ENCODE measurements at regions not wholly inside any gene's neighbourhood (a gene's known extent, or its start where the extent isn't known, plus 50 kb on each side); places are given as distances from the start of the nearest gene placed in this dataset.
"Not testable (repeated sequence)": the region's sequence is repeated elsewhere in the genome, so short reads cannot be mapped to it uniquely, and the experiment has no call there.

DNA sequence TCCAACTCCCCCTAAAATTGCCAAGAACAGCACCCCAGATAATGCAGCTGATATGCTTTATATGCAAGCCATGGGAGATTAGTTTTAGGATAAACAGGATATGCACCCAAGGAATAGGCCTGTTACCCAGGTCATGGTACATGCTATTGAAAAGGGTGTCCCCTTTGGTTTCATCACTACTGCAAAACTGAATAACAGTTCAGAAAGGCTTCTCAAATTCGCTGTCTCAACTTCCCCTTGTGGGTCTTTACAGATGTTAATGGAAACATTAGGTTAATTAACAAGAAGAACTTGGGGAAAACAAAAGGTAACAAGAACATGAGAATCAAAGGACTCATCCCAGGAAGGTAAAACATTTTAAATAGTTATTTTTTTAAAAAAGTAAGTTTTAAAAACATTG is 318.7 kb downstream of the PRR32 start:
- no peak for DNase-seq (ENCODE audit: low read depth, low spot score)
- in situ Hi-C loops (cut with HindIII; ENCODE audit: low pct_unique_long_range_greater_than_20kb, low sequenced_read_pairs): no loop called here

DNA sequence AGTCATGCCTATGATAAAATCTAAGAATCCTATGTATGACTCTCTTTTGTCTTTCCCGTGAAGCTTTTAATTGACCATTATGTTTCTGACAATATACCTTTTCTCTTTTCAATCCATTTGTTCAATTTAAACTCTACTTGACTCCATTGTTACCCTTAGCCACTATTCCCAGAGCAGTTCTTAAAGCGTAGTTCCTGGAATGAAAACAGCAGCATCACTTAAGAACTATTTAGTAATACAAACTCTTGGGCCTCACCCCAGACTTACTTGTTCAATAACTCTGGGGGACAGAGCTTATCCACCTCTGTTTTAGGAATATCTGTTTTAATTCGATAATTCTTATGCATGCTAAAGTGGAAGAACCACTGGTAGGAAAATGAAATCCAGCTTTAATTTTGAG is 358.4 kb downstream of the PRR32 start:
- no peak for DNase-seq (ENCODE audit: low read depth, low spot score)
- in situ Hi-C loops (cut with HindIII; ENCODE audit: low pct_unique_long_range_greater_than_20kb, low sequenced_read_pairs): no loop called here

DNA sequence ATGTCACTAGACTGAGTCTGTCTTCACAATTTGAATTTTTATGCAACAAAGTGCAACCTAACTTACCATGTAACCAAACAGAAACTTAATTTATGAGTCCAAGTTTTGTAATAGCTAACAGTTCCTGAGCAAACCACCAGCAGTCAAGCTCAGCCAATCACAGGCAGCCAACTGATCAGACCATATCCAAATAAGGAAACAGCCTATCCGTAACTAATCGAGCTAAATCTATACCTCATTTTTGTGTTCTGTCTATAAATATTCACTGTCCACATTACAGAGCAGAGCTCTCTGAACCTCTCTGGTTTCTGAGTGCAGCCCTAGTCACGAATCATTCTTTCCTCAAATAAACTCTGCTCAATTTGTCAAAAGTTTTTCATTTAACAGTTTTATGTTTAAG is 367.6 kb downstream of the PRR32 start:
- no peak for DNase-seq (ENCODE audit: low read depth, low spot score)

DNA sequence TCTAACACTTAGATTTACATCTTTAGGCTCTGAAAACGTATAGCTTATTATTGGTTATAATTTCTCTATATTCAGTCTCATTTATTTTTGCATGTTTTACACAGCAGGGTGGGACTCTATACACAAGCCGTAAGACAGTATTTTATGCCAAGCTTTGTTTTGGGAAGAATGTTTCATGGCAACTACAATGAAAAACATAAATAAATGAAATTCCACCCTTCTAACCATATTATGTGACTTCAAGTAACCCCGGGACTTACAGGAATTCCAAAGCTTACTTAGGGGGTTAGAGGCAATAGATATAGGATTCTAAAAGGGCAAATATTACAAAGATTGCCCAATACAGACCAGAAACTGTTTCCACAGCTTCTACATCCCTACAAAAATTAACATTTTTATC is 370.9 kb downstream of the PRR32 start:
- no peak for DNase-seq (ENCODE audit: low read depth, low spot score)
- in situ Hi-C loops (cut with HindIII; ENCODE audit: low pct_unique_long_range_greater_than_20kb, low sequenced_read_pairs): no loop called here

More for the DNA sequence above, 367.6 kb downstream of the PRR32 start:
- in situ Hi-C loops (cut with HindIII; ENCODE audit: low pct_unique_long_range_greater_than_20kb, low sequenced_read_pairs): no loop called here

DNA sequence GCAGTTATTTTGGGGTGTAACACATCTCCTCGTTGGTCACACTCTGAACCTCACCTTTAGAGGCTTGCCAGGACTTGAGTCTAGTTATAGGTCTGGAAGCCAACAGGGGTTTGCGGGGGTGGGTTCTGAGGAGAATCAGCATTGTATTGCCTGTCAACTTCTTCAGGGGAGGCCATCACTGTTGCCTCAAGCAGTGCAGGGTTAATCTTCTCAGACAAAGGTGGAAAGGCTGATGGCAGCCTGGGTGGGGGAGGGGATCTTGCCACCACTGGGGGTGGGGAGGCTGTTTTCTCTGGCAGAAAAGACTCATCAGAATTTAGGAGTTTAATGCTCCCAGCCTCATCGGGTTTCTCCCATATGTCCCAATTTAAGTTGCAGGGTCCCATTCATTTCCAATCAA is 387.8 kb downstream of the PRR32 start:
- in situ Hi-C loops (cut with HindIII; ENCODE audit: low pct_unique_long_range_greater_than_20kb, low sequenced_read_pairs): no loop called here
- no peak for DNase-seq (ENCODE audit: low read depth, low spot score)

DNA sequence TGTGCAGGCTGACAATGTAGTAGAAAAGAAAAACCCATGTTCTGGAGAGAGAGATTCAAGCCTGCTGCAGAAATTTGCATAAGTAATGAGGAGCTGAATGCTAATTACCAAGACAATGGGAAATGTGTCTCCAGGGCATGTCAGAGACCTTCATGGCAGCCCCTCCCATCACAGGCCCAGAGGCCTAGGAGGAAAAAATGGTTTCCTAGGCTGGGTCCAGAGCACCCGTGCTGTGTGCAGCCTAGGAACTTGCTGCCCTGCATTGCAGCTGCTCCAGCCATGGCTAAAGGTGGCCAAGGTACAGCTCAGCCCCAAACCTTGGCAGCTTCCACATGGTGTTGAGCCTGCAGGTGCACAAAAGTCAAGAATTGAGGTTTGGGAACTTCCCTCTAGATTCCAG is 402.3 kb downstream of the PRR32 start:
- in situ Hi-C loops (cut with HindIII; ENCODE audit: low pct_unique_long_range_greater_than_20kb, low sequenced_read_pairs); DNase-seq (ENCODE audit: low read depth, low spot score): not testable (repeated sequence)

DNA sequence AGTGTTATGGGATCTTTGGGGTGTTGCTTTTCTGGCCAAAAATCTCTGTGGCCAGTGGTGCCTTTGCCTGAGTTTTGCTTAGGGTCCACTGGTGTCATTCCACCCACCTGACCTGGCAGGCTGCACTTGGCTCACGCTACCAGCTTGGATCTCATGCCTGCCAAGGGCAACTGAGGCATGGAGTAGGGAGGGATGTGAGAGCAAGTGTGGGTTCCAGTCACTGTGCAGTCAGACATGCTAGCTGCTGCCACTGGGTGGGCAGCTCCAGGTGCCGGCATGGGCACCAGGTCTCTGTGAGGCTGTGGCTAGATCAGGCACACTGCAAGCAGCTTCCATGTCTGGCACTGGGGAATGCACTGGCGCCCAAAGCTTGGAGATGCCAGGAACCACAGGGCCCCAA is 424.1 kb downstream of the PRR32 start:
- DNase-seq (ENCODE audit: low read depth, low spot score): no peak
- in situ Hi-C loops (cut with HindIII; ENCODE audit: low pct_unique_long_range_greater_than_20kb, low sequenced_read_pairs): no loop called here

DNA sequence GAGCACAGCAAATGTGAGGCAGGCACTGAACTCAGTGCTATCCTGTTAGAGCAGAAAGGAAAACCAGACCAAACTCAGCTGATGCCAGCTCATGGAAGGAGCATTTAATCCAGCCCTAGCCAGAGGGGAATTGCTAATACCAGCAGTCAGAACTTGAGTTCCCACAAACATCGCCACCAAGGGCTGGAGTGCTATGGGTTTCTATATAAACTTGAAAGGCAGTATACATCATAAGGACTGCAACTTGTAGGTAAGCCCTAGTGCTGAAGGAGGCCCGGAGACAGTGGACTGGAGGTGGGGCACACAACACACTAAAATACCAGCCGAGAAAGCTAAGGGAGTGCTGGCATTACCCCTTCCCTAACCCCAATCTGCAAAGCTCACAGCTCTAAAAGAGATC is 440.2 kb downstream of the PRR32 start:
- DNase-seq (ENCODE audit: low read depth, low spot score): no peak
- in situ Hi-C loops (cut with HindIII; ENCODE audit: low pct_unique_long_range_greater_than_20kb, low sequenced_read_pairs): no loop called here

DNA sequence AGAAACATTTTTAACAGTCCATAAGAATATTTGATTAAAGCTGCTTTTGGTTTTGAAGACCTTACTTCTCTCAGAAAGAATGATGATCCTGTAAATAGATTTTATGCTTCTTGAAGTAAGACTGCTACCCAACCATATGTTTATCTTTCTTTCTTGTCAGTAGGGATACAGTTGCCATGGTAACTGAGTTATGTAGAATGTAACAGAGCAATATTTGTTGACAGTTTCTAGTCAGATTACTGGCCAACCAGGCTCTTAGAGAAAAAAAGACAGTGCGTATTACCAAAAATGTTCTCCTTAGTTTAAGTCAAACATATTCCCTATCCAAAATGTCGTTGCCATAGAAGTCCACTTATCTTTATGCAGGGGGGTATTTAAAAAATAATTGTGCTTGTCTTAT is 456.8 kb downstream of the PRR32 start:
- in situ Hi-C loops (cut with HindIII; ENCODE audit: low pct_unique_long_range_greater_than_20kb, low sequenced_read_pairs): no loop called here
- no peak for DNase-seq (ENCODE audit: low read depth, low spot score)

DNA sequence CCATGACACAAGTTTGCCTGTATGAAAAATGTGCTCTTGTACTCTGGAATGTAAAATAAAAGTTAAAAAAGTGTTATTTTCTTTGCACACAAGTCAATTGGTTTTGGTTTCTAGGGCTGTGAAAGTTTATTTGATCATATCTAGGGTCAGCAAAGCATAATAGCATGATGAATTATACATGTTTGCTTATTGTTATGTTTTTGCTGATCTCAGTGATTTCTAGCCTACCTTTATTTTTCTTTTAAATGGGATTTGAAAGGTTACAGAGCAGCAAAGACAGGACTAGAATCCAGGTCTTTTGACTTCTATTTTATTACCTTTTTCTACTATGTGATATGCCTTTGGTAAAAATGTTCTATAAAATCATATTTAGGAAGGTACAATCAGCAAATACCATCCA is 481.0 kb downstream of the PRR32 start:
- in situ Hi-C loops (cut with HindIII; ENCODE audit: low pct_unique_long_range_greater_than_20kb, low sequenced_read_pairs): no loop called here

DNA sequence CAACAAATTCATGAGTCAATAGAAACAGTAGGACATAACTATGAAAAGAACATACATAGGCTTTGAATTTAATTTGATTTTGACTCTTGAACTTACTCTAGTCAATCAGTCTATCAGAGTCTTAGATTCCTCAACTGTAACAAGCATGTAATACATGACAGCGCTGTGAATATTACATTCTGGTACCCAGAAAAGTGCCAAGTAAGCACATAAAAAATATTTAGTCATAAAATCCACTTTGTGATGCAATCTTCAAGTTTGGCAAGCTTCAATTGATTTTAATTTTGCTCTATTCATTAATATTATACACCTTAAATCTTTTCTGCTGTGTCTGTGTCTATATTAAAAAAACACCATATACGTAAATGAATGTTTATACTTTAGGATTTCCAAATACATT is 483.3 kb downstream of the PRR32 start:
- in situ Hi-C loops (cut with HindIII; ENCODE audit: low pct_unique_long_range_greater_than_20kb, low sequenced_read_pairs): no loop called here
- DNase-seq (ENCODE audit: low read depth, low spot score): no peak

More for the DNA sequence above, 481.0 kb downstream of the PRR32 start:
- no peak for DNase-seq (ENCODE audit: low read depth, low spot score)

DNA sequence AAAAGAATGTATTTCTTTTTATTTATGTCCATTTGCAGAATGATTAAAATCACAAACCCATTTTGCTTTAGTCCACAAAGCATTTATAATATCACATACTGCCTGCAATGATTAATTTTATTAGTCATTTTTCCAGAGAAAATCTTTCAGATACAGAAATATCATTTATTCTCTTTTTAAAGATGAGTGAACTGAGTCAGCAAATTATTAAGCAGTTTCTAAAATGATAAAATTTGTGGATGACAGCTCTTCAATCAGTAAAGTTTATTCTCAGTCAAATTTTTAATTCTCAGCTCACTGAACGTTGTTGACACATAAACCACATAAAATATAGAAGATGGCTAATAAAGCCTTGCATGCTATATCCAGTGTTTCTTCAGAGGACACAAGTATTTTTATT is 485.5 kb downstream of the PRR32 start:
- no peak for DNase-seq (ENCODE audit: low read depth, low spot score)
- in situ Hi-C loops (cut with HindIII; ENCODE audit: low pct_unique_long_range_greater_than_20kb, low sequenced_read_pairs): no loop called here

DNA sequence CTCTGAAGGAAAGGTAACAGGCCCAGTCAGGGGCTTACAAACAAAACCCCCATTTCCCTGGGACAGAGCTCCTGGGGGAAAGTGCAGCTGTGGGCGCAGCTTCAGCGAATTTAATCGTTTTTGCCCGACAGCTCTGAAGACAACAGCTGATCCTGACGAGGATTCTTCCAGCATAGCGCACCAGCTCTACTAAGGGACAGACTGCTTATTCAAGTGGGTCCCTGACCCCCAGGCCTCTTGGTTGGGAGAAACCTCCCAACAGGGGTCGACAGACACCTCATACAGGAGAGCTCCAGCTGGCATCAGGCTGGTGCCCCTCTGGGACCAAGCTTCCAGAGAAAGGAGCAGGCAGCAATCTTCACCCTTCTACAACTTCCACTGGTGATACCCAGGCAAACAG is 486.7 kb downstream of the PRR32 start:
- DNase-seq (ENCODE audit: low read depth, low spot score): no peak
- in situ Hi-C loops (cut with HindIII; ENCODE audit: low pct_unique_long_range_greater_than_20kb, low sequenced_read_pairs): no loop called here

DNA sequence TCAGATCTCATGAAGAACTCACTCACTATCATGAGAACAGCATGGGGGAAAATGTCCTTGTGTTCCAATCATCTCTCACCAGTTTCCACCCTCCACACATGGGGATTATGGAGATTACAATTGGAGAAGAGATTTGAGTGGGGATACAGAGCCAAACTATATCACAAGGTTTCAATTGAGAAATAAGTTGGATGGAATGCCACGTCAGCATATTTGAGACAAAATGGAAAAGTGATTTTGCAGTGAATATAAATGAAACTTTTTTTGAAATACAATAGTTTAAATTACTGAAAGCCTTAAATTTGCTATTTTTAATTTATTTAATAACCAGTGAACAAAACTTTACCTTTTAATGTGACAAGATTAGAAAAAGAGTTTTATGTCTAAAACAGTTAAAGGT is 494.1 kb downstream of the PRR32 start:
- in situ Hi-C loops (cut with HindIII; ENCODE audit: low pct_unique_long_range_greater_than_20kb, low sequenced_read_pairs): no loop called here
- DNase-seq (ENCODE audit: low read depth, low spot score): no peak

DNA sequence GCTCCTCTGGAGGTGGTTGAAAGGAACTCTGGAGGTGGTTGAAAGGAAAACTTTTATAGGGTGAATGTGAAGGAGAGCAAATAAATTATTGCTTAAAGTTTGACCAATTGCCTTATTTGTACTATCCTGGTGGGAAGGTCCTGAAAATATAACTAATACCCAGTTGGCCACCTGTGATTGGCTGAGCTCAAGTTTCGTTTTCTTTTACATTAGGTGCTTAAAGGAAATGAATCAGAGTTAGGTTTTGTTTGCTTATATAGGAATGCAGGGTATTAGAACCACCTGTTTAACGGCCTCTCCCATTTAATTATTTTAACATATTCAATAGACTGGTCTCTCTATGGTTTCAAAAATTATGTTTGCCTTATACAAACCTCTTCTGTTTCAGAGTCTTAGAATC is 497.6 kb downstream of the PRR32 start:
- DNase-seq (ENCODE audit: low read depth, low spot score): no peak
- in situ Hi-C loops (cut with HindIII; ENCODE audit: low pct_unique_long_range_greater_than_20kb, low sequenced_read_pairs): no loop called here

DNA sequence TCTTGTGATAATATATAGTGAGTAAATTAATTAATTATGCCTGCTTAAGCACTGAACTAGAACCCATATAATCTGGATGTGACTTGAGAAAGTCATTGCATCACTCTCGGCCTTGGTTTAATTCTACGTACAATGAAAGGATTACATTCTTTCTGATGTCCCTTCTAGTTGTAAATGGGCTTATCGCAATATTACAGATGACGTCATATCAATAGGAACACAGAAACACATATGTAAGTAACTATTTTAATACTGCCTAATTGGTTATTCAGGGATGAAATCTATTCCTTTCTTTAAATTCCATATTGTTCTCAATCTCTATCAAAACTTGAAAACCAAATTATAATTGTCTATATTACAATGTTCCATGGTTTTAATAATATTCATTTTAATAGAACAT is 504.6 kb downstream of the PRR32 start:
- in situ Hi-C loops (cut with HindIII; ENCODE audit: low pct_unique_long_range_greater_than_20kb, low sequenced_read_pairs): no loop called here
- no peak for DNase-seq (ENCODE audit: low read depth, low spot score)
